GM18520 (cell line): ENCODE measurements at regions not wholly inside any gene's neighbourhood (a gene's known extent, or its start where the extent isn't known, plus 50 kb on each side); places are given as distances from the start of the nearest gene placed in this dataset.
"Not testable (repeated sequence)": the region's sequence is repeated elsewhere in the genome, so short reads cannot be mapped to it uniquely, and the experiment has no call there.

Source experiments
- ATAC-seq: cut with Tn5 transposase; IDR thresholded peaks from one replicate; pipeline ENCODE4 v1.9.1; 2021; ENCODE audit not compliant: unreplicated experiment

- ATAC-seq: no peak
Observed at GRCh38 chr6:51464956-51465355, 622.5 kb downstream of the PKHD1 start.

DNA sequence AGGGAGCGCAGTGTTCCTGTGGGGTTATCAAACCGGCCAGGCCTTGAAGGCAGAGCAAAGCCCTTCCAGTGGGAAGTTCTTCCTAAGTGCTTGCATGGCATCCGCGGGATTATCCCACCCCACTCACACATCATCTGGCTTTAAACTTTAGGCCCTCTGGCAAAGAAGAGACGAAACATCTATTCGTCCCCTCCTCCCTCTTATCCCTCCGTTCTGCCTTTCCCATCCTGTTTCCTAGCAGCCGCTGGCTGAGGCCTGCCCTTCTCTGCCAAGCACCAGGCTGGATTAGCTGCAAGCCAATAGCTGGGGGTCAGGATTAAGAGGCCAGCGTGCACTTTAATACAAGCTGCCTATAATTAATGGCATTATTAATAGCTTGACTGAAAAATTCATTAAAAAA is 621.0 kb downstream of the PKHD1 start:
- ATAC-seq: no peak

DNA sequence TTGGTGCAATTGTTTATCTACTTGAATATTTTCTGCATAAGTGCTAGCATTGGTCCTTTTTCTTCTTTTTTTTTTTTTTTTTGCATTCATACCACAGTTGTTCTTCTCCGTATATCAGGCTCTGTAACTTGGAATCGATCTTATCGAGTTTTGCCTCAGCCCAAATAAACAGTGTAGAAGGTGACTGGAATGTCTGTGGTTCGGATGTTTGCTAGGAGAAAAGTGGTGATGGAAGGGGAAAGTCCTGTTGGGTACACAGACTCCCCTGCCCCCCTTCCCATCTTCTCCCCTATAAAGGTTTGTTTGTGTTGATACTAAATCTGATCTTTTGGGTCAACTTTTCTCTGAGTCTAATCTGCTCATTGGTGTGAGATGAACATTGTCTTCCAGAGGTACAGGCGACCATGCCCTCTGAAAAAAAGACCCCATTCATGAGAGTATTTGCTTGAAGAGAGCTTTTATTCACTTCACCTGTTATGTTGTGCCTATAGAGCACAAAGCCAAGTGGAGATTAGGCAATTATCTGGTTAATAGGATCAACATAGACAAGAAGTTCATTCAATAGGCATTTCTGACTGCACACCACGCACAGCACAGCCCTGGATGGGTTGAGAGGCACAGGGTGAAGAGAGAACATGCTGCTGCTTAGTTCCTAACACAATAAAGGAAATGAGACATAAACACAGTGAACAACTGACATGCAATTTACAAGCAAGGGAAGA is 620.0 kb downstream of the PKHD1 start:
- no peak for ATAC-seq

DNA sequence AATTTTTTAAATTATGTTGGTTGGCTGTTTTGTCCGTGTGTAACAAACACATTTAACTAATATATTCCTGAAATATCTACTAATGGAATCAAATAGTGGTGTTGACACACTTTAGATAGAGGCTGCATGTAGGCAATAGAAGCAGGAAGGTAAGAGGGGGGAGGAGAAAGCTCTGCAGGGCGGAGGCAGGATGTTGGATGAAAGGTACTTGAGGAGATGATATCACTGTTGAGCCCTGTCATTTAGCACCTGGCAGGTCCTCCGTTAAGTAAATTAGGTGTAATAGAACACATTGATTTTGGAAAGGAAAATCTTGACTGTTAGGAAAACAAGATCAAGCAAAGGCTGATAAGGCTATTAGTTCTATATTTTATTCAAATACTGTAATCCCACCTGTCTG is 618.7 kb downstream of the PKHD1 start:
- ATAC-seq: no peak

GRCh38 chr6:51472745-51473487 is 614.5 kb downstream of the PKHD1 start:
- ATAC-seq: no peak

DNA sequence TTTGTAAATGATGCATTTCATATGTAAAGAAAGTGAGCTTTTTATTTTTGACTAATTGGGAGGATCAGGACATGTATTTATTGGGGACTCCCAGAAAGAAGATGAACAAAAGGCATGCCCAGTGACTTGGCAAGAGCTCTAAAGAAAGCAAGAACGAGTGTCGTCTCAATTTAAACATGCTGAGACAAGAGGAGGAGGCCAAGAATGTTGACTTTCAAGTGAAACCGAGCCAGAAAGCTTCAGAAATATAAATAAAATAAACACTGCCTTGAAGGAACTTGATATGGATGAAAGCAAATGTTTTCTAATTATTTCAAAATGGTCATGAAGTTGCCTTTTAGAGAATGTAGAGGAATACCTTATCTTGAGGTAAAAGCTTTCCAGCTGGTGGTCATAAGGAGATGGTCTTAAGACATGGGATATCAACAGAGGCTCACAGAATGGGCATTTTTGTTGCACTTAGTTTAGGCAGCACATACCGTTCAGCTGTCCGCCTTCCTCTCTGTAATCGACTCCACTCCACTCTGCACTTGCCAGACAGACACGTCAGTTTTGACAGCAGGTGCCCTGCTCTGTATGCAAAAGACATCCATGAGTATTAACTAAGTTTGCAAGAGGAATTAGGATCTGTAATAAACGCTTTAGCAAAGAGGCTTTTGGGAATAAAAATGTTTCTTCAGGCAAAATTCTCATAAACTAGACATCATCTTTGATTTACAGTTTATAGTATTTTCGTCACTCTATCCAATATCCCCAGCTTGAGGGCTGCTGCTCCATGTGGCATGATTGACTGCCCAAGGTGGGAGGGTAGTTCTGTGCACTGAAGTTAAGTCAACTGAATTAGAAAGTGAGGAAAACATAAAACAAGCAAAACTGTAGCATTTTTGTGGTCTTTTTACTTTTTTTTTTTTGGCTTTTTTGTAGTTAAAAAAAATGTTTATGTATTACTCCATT is 613.1 kb downstream of the PKHD1 start:
- ATAC-seq: no peak

DNA sequence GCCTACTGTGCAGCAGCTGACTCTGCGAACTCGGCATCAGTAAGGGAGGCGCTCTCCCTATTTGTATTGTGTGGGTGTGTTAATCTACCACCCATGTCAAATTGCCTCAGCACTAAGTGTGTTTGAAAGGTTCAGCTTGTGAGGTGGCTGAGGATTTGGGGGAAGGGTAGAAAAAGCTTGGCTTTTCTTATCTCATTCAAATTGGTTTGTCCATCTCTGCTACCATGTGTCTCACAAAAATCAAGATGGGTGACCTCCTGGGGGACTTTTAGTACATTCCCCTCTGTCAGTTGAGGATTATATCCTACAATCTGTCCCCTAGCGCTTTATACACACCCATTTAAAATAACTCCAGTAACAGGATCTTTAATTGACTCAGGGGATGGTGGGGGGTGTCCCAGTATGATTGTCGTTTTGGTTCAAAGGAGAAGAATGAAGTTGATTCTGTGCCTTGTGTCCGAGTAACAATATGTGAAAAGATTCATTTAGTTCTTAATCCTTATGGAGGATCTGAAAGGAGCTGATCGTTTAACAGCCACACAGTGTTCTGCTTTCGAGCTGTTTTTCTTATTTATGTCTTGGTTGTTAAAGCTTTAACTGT is 609.6 kb downstream of the PKHD1 start:
- ATAC-seq: no peak

DNA sequence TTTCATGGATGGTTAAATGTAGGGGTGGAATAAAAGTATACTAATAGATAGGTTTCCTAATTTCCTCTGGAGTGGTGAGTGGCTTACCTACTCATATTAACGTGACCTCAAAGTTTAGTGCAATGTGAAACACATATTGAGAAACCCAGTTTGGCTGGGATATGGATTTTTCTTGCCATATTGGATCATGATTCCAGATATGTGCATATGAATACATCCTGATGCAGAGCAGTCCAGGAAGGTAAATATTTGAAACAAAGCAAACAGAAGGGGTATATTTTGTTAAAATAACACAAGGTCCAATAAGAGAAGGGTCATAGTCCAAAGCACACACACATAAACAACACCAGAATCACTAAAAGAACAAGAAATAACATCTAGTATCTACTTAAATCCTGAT is 608.1 kb downstream of the PKHD1 start:
- ATAC-seq: no peak

GRCh38 chr6:51480040-51480439 is 607.4 kb downstream of the PKHD1 start:
- ATAC-seq: no peak

GRCh38 chr6:51485869-51486268 is 601.5 kb downstream of the PKHD1 start:
- ATAC-seq: not testable (repeated sequence)

DNA sequence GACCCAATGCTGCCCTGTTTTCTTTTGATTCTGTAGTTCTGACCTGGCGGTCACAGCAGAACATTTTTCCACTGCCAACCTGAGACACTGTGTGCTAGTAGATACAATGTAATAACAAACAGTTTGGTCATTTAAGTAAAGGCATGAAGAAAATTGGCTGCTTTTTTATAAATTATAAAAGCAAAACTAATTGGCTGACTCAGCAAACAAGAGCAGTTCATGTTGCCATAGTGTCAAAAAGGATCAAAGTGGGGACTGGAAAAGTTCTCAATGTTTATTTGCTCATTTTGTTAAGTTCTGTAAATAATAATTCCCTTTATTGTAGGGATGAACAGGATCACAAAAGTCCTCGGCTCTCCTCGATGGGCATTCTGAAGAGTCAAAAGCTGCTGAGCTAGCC is 599.5 kb downstream of the PKHD1 start:
- ATAC-seq: no peak

GRCh38 chr6:51489133-51489532 is 598.3 kb downstream of the PKHD1 start:
- no peak for ATAC-seq

DNA sequence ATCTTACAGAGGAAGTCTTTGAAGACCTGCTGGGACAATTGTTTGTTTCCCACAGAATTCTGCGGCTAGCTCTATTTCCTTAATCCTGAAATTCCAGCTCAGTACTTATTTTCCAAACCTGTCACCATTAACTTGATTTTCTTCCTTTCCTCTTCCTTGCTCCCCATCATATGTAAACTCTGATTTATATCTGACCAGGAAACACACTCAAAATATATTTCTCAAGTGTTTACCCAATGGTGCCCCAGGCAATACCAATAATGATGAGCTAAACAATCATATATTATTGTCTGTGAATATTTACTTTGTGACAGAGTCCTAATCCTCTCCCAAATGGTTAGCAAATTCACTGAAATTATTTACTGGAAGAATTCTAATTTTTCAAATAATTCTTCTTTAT is 597.3 kb downstream of the PKHD1 start:
- no peak for ATAC-seq

GRCh38 chr6:51494342-51494741 is 593.1 kb downstream of the PKHD1 start:
- no peak for ATAC-seq

DNA sequence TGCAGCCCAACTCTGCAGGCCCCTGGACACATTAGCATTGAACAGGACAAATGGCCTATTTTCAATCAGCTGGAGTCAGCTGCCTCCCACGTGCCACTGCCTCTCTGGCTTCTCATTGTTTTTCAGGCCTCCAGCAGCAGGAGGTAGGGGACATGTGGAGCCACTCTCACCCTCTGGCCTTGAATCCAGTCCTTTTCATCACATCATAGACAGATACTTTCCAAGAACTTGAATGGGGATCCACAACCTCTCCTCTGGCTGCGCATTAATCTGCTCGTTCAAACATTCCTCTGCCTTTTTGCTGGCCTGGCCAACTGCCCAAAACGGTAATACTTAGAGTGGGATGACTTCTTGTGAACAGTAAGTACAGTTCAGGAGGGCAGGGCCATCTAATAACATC is 592.3 kb downstream of the PKHD1 start:
- no peak for ATAC-seq

- ATAC-seq: no peak
Observed at GRCh38 chr6:51495610-51496396, 591.6 kb downstream of the PKHD1 start.

- no peak for ATAC-seq
Observed at GRCh38 chr6:51502996-51503395, 584.4 kb downstream of the PKHD1 start.

GRCh38 chr6:51505434-51505833 is 582.0 kb downstream of the PKHD1 start:
- ATAC-seq: no peak

GRCh38 chr6:51509597-51509996 is 577.8 kb downstream of the PKHD1 start:
- ATAC-seq: no peak

- no peak for ATAC-seq
Observed at GRCh38 chr6:51511081-51511480, 576.3 kb downstream of the PKHD1 start.
